ELF-1 (cell line): ENCODE measurements at regions not wholly inside any gene's neighbourhood (a gene's known extent, or its start where the extent isn't known, plus 50 kb on each side); places are given as distances from the start of the nearest gene placed in this dataset.

Experiments
- DNase-seq: peaks from one replicate; pipeline ENCODE4 v3.0.0-alpha.2; 2016; ENCODE audit warnings: low read depth, low spot score

- DNase-seq: no peak
These were observed 2375.8 kb downstream of the MAT2B start for GRCh38 chr5:165881259-165881658.

GRCh38 chr5:165882099-165882498, 2376.7 kb downstream of the MAT2B start:
- DNase-seq: no peak

- no peak for DNase-seq
These were observed 2380.4 kb downstream of the MAT2B start for GRCh38 chr5:165885623-165886350.

GRCh38 chr5:165887147-165887546, 2381.7 kb downstream of the MAT2B start:
- DNase-seq: no peak

- DNase-seq: no peak
These were observed 2387.0 kb downstream of the MAT2B start for GRCh38 chr5:165892383-165892782.

- DNase-seq: no peak
These were observed 2389.5 kb downstream of the MAT2B start for GRCh38 chr5:165894916-165895315.

GRCh38 chr5:165903835-165904234, 2387.6 kb upstream of the WWC1 start:
- no peak for DNase-seq

- DNase-seq: no peak
These were observed 2384.6 kb upstream of the WWC1 start for GRCh38 chr5:165906871-165907270.

- DNase-seq: no peak
These were observed 2378.4 kb upstream of the WWC1 start for GRCh38 chr5:165913059-165913458.

GRCh38 chr5:165914456-165914855, 2377.0 kb upstream of the WWC1 start:
- no peak for DNase-seq

- DNase-seq: no peak
These were observed 2372.2 kb upstream of the WWC1 start for GRCh38 chr5:165919196-165919595.

GRCh38 chr5:165920655-165921054, 2370.8 kb upstream of the WWC1 start:
- DNase-seq: no peak

- DNase-seq: no peak
These were observed 2362.5 kb upstream of the WWC1 start for GRCh38 chr5:165928971-165929370.

- DNase-seq: no peak
These were observed 2350.9 kb upstream of the WWC1 start for GRCh38 chr5:165940541-165940940.

- DNase-seq: no peak
These were observed 2334.6 kb upstream of the WWC1 start for GRCh38 chr5:165956854-165957253.

GRCh38 chr5:165981671-165982070, 2309.8 kb upstream of the WWC1 start:
- no peak for DNase-seq

- DNase-seq: no peak
These were observed 2295.1 kb upstream of the WWC1 start for GRCh38 chr5:165996201-165996875.

GRCh38 chr5:165999693-166000320, 2291.6 kb upstream of the WWC1 start:
- no peak for DNase-seq

- DNase-seq: no peak
These were observed 2287.4 kb upstream of the WWC1 start for GRCh38 chr5:166004006-166004405.

- no peak for DNase-seq
These were observed 2278.0 kb upstream of the WWC1 start for GRCh38 chr5:166013415-166013814.

GRCh38 chr5:166014256-166014655, 2277.2 kb upstream of the WWC1 start:
- no peak for DNase-seq

GRCh38 chr5:166018716-166019115, 2272.7 kb upstream of the WWC1 start:
- DNase-seq: no peak

- no peak for DNase-seq
These were observed 2269.4 kb upstream of the WWC1 start for GRCh38 chr5:166022065-166022464.
